ENCODE measurements at regions not wholly inside any gene's neighbourhood (a gene's known extent, or its start where the extent isn't known, plus 50 kb on each side); places are given as distances from the start of the nearest gene placed in this dataset.

GRCh38 chr4:104205116-104205515 lies 289.6 kb downstream of the CXXC4 start:
- Histone ChIP-seq H3K9me3 (ENCODE audit: control insufficient read depth in 4 of 4, insufficient read depth in 3 of 4, low read length in 3 of 4) (no peaks in the 10 kb centered on the region), H3K27ac (ENCODE audit: low read depth in 1 of 2, low read length in 1 of 2) (no peak overlapping the region), H3K36me3 (ENCODE audit: control insufficient read depth in 4 of 4, insufficient read depth in 4 of 4, low read length in 4 of 4) (no peaks in the 10 kb centered on the region), H3K9ac (ENCODE audit: insufficient read depth in 1 of 2, low read length in 2 of 2) (no peak overlapping the region), H3K4me1 (ENCODE audit: control insufficient read depth in 5 of 5, insufficient read depth in 5 of 5, low read length in 5 of 5) (no peaks in the 10 kb centered on the region), H3K27me3 (ENCODE audit: control insufficient read depth in 3 of 3, insufficient read depth in 3 of 3, low read length in 2 of 3) (no peaks in the 10 kb centered on the region), H3K4me3 (no peak overlapping the region)
- ATAC-seq (ENCODE audit: insufficient read depth, low FRiP score) (no peak), DNase-seq (no peak)
- TF ChIP-seq, protein P1, sequence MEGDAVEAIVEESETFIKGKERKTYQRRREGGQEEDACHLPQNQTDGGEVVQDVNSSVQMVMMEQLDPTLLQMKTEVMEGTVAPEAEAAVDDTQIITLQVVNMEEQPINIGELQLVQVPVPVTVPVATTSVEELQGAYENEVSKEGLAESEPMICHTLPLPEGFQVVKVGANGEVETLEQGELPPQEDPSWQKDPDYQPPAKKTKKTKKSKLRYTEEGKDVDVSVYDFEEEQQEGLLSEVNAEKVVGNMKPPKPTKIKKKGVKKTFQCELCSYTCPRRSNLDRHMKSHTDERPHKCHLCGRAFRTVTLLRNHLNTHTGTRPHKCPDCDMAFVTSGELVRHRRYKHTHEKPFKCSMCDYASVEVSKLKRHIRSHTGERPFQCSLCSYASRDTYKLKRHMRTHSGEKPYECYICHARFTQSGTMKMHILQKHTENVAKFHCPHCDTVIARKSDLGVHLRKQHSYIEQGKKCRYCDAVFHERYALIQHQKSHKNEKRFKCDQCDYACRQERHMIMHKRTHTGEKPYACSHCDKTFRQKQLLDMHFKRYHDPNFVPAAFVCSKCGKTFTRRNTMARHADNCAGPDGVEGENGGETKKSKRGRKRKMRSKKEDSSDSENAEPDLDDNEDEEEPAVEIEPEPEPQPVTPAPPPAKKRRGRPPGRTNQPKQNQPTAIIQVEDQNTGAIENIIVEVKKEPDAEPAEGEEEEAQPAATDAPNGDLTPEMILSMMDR (IDR thresholded peaks at IDR 0.05; ENCODE audit: control extremely low read depth, extremely low read depth), result no peak

DNA sequence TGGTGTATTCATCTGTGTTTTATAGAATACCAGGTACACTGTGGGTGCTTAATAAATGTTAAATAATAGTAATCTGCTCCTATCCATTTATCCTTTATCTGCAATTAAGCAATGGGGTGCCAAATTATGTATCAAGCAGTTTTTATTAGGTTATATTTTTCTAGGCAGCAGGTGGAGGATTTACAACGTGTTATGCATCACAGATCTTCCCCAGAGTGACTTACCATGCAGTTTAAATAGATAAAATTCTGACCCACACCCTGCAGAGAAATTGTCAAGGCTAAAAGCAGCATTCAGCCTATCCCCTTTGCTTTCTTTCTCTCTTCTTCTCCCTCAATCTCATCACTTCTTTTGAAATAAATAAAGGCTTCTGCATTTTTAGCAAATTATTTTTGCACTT lies 306.4 kb downstream of the CXXC4 start:
- 9 to 35% methylated on average over 1 of the region's 1 CpG for WGBS, 2 donors
- DNase-seq, result no peak
- ATAC-seq (ENCODE audit: insufficient read depth, low FRiP score), result no peak
- H3K27me3 ChIP-seq (ENCODE audit: control insufficient read depth in 3 of 3, insufficient read depth in 3 of 3, low read length in 2 of 3), result no peaks in the 10 kb centered on the region
- H3K4me1 ChIP-seq (ENCODE audit: control insufficient read depth in 5 of 5, insufficient read depth in 5 of 5, low read length in 5 of 5), result no peaks in the 10 kb centered on the region
- TF ChIP-seq, protein P1 (IDR thresholded peaks at IDR 0.05; ENCODE audit: control extremely low read depth, extremely low read depth), result no peak
- H3K27ac ChIP-seq (ENCODE audit: low read depth in 1 of 2, low read length in 1 of 2), result no peak overlapping the region
- H3K9me3 ChIP-seq (ENCODE audit: control insufficient read depth in 4 of 4, insufficient read depth in 3 of 4, low read length in 3 of 4), result no peaks in the 10 kb centered on the region
- H3K4me3 ChIP-seq, result no peak overlapping the region
- no peak overlapping the region for H3K9ac ChIP-seq (ENCODE audit: insufficient read depth in 1 of 2, low read length in 2 of 2)
- H3K36me3 ChIP-seq (ENCODE audit: control insufficient read depth in 4 of 4, insufficient read depth in 4 of 4, low read length in 4 of 4), result no peaks in the 10 kb centered on the region

DNA sequence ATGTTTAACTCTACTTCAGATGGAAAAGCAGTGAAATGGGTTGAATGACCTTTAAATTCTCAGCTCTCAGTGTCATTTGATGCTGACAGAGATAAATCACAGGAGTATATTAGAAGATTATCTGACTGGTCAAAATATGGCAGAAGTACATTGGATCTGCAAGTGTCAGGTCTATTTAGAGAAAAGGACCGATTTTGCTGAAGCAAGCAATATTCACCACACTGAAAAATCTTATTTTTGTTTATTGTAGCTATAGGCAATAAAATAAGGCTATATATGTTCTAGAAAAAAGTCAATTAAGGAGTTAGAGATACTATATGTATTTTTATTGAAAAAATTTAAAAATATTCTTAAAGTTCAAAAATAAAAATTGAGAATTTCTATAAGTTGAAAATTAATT lies 325.3 kb downstream of the CXXC4 start:
- ATAC-seq (ENCODE audit: insufficient read depth, low FRiP score) (no peak), DNase-seq (no peak)
- Histone ChIP-seq H3K27me3 (ENCODE audit: control insufficient read depth in 3 of 3, insufficient read depth in 3 of 3, low read length in 2 of 3) (no peaks in the 10 kb centered on the region), H3K4me1 (ENCODE audit: control insufficient read depth in 5 of 5, insufficient read depth in 5 of 5, low read length in 5 of 5) (no peaks in the 10 kb centered on the region), H3K36me3 (ENCODE audit: control insufficient read depth in 4 of 4, insufficient read depth in 4 of 4, low read length in 4 of 4) (no peaks in the 10 kb centered on the region), H3K4me3 (no peak overlapping the region), H3K27ac (ENCODE audit: low read depth in 1 of 2, low read length in 1 of 2) (no peak overlapping the region), H3K9ac (ENCODE audit: insufficient read depth in 1 of 2, low read length in 2 of 2) (no peak overlapping the region), H3K9me3 (ENCODE audit: control insufficient read depth in 4 of 4, insufficient read depth in 3 of 4, low read length in 3 of 4) (no peaks in the 10 kb centered on the region)
- TF ChIP-seq, protein P1 (IDR thresholded peaks at IDR 0.05; ENCODE audit: control extremely low read depth, extremely low read depth), result no peak
- 77 to 80% methylated on average over 1 of the region's 1 CpG for WGBS, 2 donors

GRCh38 chr4:104166749-104167148 lies 327.9 kb downstream of the CXXC4 start:
- Histone ChIP-seq H3K36me3 (ENCODE audit: control insufficient read depth in 4 of 4, insufficient read depth in 4 of 4, low read length in 4 of 4) (no peaks in the 10 kb centered on the region), H3K27ac (ENCODE audit: low read depth in 1 of 2, low read length in 1 of 2) (no peak overlapping the region), H3K9me3 (ENCODE audit: control insufficient read depth in 4 of 4, insufficient read depth in 3 of 4, low read length in 3 of 4) (no peaks in the 10 kb centered on the region), H3K9ac (ENCODE audit: insufficient read depth in 1 of 2, low read length in 2 of 2) (no peak overlapping the region), H3K27me3 (ENCODE audit: control insufficient read depth in 3 of 3, insufficient read depth in 3 of 3, low read length in 2 of 3) (no peaks in the 10 kb centered on the region), H3K4me3 (no peak overlapping the region), H3K4me1 (ENCODE audit: control insufficient read depth in 5 of 5, insufficient read depth in 5 of 5, low read length in 5 of 5) (no peaks in the 10 kb centered on the region)
- WGBS, 2 donors, result 63 to 75% methylated on average over 1 of the region's 1 CpG
- ATAC-seq (ENCODE audit: insufficient read depth, low FRiP score) (no peak), DNase-seq (peak in 2 of 3 donors; percentile 20 to 50)
- TF ChIP-seq, protein P1 (IDR thresholded peaks at IDR 0.05; ENCODE audit: control extremely low read depth, extremely low read depth), result no peak
